C4-2B (cell line): ENCODE measurements at regions not wholly inside any gene's neighbourhood (a gene's known extent, or its start where the extent isn't known, plus 50 kb on each side); places are given as distances from the start of the nearest gene placed in this dataset.

Source experiments
- ZFX ChIP-seq: fragments of 450-650 bp; IDR thresholded peaks from 2 replicates; pipeline ENCODE4 v1.6.1; 2017
- TF ChIP-seq, protein P1 (sequence below): fragments of 450-650 bp; conservative IDR thresholded peaks from 2 replicates; pipeline ENCODE4 v1.5.1; 2017; ENCODE audit warnings: mild to moderate bottlenecking

DNA sequence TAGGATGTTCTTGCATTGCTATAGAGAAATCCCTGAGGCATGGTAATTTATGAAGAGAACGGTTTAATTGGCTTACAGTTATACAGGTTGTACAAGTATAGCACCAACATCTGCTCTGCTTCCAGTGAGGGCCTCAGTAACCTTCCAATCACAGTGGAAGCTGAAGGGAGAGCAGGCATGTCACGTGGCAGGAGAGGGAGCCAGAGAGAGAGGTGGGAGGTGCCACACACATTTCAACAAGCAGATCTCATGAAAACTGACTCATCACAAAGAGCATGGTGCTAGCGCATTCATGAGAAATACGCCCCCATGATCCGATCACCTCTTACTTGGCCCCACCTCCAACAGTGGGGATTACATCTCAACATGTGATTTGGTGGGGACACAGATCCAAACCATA lies 871.2 kb downstream of the TFAP2A start:
- TF ChIP-seq, protein P1, sequence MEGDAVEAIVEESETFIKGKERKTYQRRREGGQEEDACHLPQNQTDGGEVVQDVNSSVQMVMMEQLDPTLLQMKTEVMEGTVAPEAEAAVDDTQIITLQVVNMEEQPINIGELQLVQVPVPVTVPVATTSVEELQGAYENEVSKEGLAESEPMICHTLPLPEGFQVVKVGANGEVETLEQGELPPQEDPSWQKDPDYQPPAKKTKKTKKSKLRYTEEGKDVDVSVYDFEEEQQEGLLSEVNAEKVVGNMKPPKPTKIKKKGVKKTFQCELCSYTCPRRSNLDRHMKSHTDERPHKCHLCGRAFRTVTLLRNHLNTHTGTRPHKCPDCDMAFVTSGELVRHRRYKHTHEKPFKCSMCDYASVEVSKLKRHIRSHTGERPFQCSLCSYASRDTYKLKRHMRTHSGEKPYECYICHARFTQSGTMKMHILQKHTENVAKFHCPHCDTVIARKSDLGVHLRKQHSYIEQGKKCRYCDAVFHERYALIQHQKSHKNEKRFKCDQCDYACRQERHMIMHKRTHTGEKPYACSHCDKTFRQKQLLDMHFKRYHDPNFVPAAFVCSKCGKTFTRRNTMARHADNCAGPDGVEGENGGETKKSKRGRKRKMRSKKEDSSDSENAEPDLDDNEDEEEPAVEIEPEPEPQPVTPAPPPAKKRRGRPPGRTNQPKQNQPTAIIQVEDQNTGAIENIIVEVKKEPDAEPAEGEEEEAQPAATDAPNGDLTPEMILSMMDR = no peak
- no peak for TF ChIP-seq ZFX
